Glutamatergic neuron (in vitro differentiated cells): ENCODE measurements at regions not wholly inside any gene's neighbourhood (a gene's known extent, or its start where the extent isn't known, plus 50 kb on each side); places are given as distances from the start of the nearest gene placed in this dataset.

Experiments used
- DNase-seq: peaks from one replicate; pipeline ENCODE4 v3.0.0; 2022
- H3K27ac Mint-ChIP-seq: one replicate; pipeline ENCODE4 v1.8.0; 2020; ENCODE audit warnings: mild to moderate bottlenecking, mixed read lengths, inconsistent platforms; ENCODE audit not compliant: unreplicated experiment
- H3K27me3 Mint-ChIP-seq: one replicate; pipeline ENCODE4 v1.8.0; 2020; ENCODE audit warnings: mild to moderate bottlenecking, moderate library complexity, mixed read lengths, inconsistent platforms; ENCODE audit not compliant: unreplicated experiment
- H3K36me3 Mint-ChIP-seq: one replicate; pipeline ENCODE4 v1.8.0; 2020; ENCODE audit warnings: mild to moderate bottlenecking, mixed read lengths, inconsistent platforms; ENCODE audit not compliant: unreplicated experiment
- H3K4me1 Mint-ChIP-seq: one replicate; pipeline ENCODE4 v1.8.0; 2020; ENCODE audit warnings: mild to moderate bottlenecking, low read depth, mixed read lengths, inconsistent platforms; ENCODE audit not compliant: unreplicated experiment
- H3K4me3 Mint-ChIP-seq: one replicate; pipeline ENCODE4 v1.8.0; 2020; ENCODE audit warnings: mild to moderate bottlenecking, mixed read lengths, inconsistent platforms; ENCODE audit not compliant: unreplicated experiment
- H3K9me3 Mint-ChIP-seq: one replicate; pipeline ENCODE4 v1.8.0; 2020; ENCODE audit warnings: mild to moderate bottlenecking, moderate library complexity, mixed read lengths, inconsistent platforms; ENCODE audit not compliant: unreplicated experiment
- CTCF ChIP-seq: fragments of 200-600 bp; sonication (generic); IDR thresholded peaks from one replicate; pipeline ENCODE4 v1.5.0; 2021; ENCODE audit not compliant: partially characterized antibody, unreplicated experiment

GRCh38 chr16:85464383-85465305, 148.5 kb upstream of the GSE1 start:
- DNase-seq = no peak
- H3K4me3 Mint-ChIP-seq = peak overlapping the region; percentile 50
- peaks cover 25% of the 10 kb centered on the region for H3K27me3 Mint-ChIP-seq
- peaks cover 10% of the 10 kb centered on the region for H3K9me3 Mint-ChIP-seq
- H3K27ac Mint-ChIP-seq = no peak overlapping the region
- no peaks in the 10 kb centered on the region for H3K36me3 Mint-ChIP-seq
- H3K4me1 Mint-ChIP-seq = peaks cover 31% of the 10 kb centered on the region
- TF ChIP-seq CTCF = no peak

GRCh38 chr16:85465328-85466303, 147.5 kb upstream of the GSE1 start:
- H3K27me3 Mint-ChIP-seq = peaks cover 21% of the 10 kb centered on the region
- peak overlapping the region; percentile 66 for H3K4me3 Mint-ChIP-seq
- H3K36me3 Mint-ChIP-seq = no peaks in the 10 kb centered on the region
- DNase-seq = no peak
- no peak for TF ChIP-seq CTCF
- peaks cover 10% of the 10 kb centered on the region for H3K9me3 Mint-ChIP-seq
- peaks cover 21% of the 10 kb centered on the region for H3K4me1 Mint-ChIP-seq
- peak overlapping the region; percentile 2 for H3K27ac Mint-ChIP-seq

- H3K4me1 Mint-ChIP-seq = peaks cover 20% of the 10 kb centered on the region
- no peak overlapping the region for H3K4me3 Mint-ChIP-seq
- peaks cover 7% of the 10 kb centered on the region for H3K9me3 Mint-ChIP-seq
- H3K27me3 Mint-ChIP-seq = peaks cover 17% of the 10 kb centered on the region
- no peak for DNase-seq
- no peaks in the 10 kb centered on the region for H3K36me3 Mint-ChIP-seq
- no peak overlapping the region for H3K27ac Mint-ChIP-seq
- TF ChIP-seq CTCF = no peak
These were observed 146.8 kb upstream of the GSE1 start for GRCh38 chr16:85466304-85466700.

- Mint-ChIP-seq H3K27ac (no peak overlapping the region), H3K27me3 (peaks cover 19% of the 10 kb centered on the region), H3K9me3 (peaks cover 7% of the 10 kb centered on the region), H3K4me3 (no peak overlapping the region), H3K4me1 (peaks cover 25% of the 10 kb centered on the region), H3K36me3 (no peaks in the 10 kb centered on the region)
- DNase-seq = no peak
- TF ChIP-seq CTCF = no peak
These were observed 146.1 kb upstream of the GSE1 start for GRCh38 chr16:85466989-85467388.
